ENCODE measurements at regions not wholly inside any gene's neighbourhood (a gene's known extent, or its start where the extent isn't known, plus 50 kb on each side); places are given as distances from the start of the nearest gene placed in this dataset.

GRCh38 chr1:14468751-14469150, 129.7 kb upstream of the KAZN start:
- no peak for FAIRE-seq

GRCh38 chr1:14470802-14471201, 127.7 kb upstream of the KAZN start:
- no peak for FAIRE-seq

- no peak for FAIRE-seq
Observed at GRCh38 chr1:14474856-14475255, 123.6 kb upstream of the KAZN start.

- FAIRE-seq = no peak
Observed at GRCh38 chr1:14476170-14476955, 122.1 kb upstream of the KAZN start.

- no peak for FAIRE-seq
Observed at GRCh38 chr1:14478120-14478519, 120.4 kb upstream of the KAZN start.

GRCh38 chr1:14479865-14480264, 118.6 kb upstream of the KAZN start:
- no peak for FAIRE-seq

- FAIRE-seq = no peak
Observed at GRCh38 chr1:14482784-14483450, 115.6 kb upstream of the KAZN start.

- FAIRE-seq = no peak
Observed at GRCh38 chr1:14485285-14485684, 113.2 kb upstream of the KAZN start.

- FAIRE-seq = no peak
Observed at GRCh38 chr1:14486401-14487201, 111.9 kb upstream of the KAZN start.

GRCh38 chr1:14487671-14488070, 110.8 kb upstream of the KAZN start:
- FAIRE-seq = no peak

- FAIRE-seq = no peak
Observed at GRCh38 chr1:14494911-14495310, 103.6 kb upstream of the KAZN start.

- no peak for FAIRE-seq
Observed at GRCh38 chr1:14495381-14495780, 103.1 kb upstream of the KAZN start.

GRCh38 chr1:14495996-14496395, 102.5 kb upstream of the KAZN start:
- no peak for FAIRE-seq

GRCh38 chr1:14498839-14499238, 99.6 kb upstream of the KAZN start:
- no peak for FAIRE-seq

- FAIRE-seq = no peak
Observed at GRCh38 chr1:14499312-14500040, 99.0 kb upstream of the KAZN start.

- FAIRE-seq = no peak
Observed at GRCh38 chr1:14500041-14500440, 98.4 kb upstream of the KAZN start.

- FAIRE-seq = no peak
Observed at GRCh38 chr1:14500912-14501311, 97.6 kb upstream of the KAZN start.

- FAIRE-seq = no peak
Observed at GRCh38 chr1:14504517-14504916, 94.0 kb upstream of the KAZN start.

GRCh38 chr1:14506471-14507255, 91.8 kb upstream of the KAZN start:
- no peak for FAIRE-seq

- no peak for FAIRE-seq
Observed at GRCh38 chr1:14507262-14507661, 91.2 kb upstream of the KAZN start.

GRCh38 chr1:14508613-14509012, 89.9 kb upstream of the KAZN start:
- FAIRE-seq = no peak

- no peak for FAIRE-seq
Observed at GRCh38 chr1:14511166-14511680, 87.3 kb upstream of the KAZN start.

Measured in endometrium (tissue), 2 donors.